OCI-LY7 (cell line): ENCODE measurements at regions not wholly inside any gene's neighbourhood (a gene's known extent, or its start where the extent isn't known, plus 50 kb on each side); places are given as distances from the start of the nearest gene placed in this dataset.

Source experiments
- BruUV-seq: library from RNA; stranded (reverse); fragments of 400-500 nt; replicated peaks from 2 replicates; lab custom pipeline; 2021; lab: Mats Ljungman, UMichigan
- CTCF ChIA-PET: fragments of 300-600 bp; sonication (Branson Sonifier 250); formaldehyde crosslinking; loops from one replicate; lab custom pipeline; 2022; ENCODE audit warnings: antibody characterized with exemption; ENCODE audit not compliant: unreplicated experiment; lab: Charles Lee
- POLR2A ChIA-PET: fragments of 300-600 bp; sonication (Branson Sonifier 250); formaldehyde crosslinking; loops from one replicate; lab custom pipeline; 2022; ENCODE audit warnings: antibody characterized with exemption; lab: Charles Lee
- DNase-seq: peaks from one replicate; pipeline ENCODE4 v3.0.0-alpha.2; 2015; ENCODE audit warnings: low spot score
- H2AFZ ChIP-seq: fragments of 200-600 bp; sonication (generic), shearing (Covaris generic); 2 replicates; pipeline ENCODE4 v1.6.1; 2014; ENCODE audit warnings: mild to moderate bottlenecking, antibody characterized with exemption, low read length, moderate library complexity
- H3K27ac ChIP-seq: fragments of 200-600 bp; sonication (generic); 2 replicates; pipeline ENCODE4 v1.5.1; 2014; ENCODE audit warnings: mixed run types, low read depth, mild to moderate bottlenecking, moderate library complexity, low read length, inconsistent platforms; ENCODE audit not compliant: poor library complexity, severe bottlenecking
- H3K36me3 ChIP-seq: fragments of 200-600 bp; sonication (generic); 2 replicates; pipeline ENCODE4 v1.6.1; 2014; ENCODE audit warnings: mild to moderate bottlenecking, antibody characterized with exemption, low read length, moderate library complexity, mixed read lengths; ENCODE audit not compliant: insufficient read depth
- H3K4me1 ChIP-seq: fragments of 200-600 bp; sonication (generic); 2 replicates; pipeline ENCODE4 v1.5.1; 2014; ENCODE audit warnings: mild to moderate bottlenecking, low read length; ENCODE audit not compliant: insufficient read depth, poor library complexity, severe bottlenecking
- H3K4me2 ChIP-seq: fragments of 200-600 bp; sonication (generic); 2 replicates; pipeline ENCODE4 v1.6.1; 2014; ENCODE audit warnings: mild to moderate bottlenecking, low read length
- H3K4me3 ChIP-seq: fragments of 200-600 bp; sonication (generic); 2 replicates; pipeline ENCODE4 v1.5.1; 2014; ENCODE audit warnings: mild to moderate bottlenecking, low read depth, low read length; ENCODE audit not compliant: poor library complexity, severe bottlenecking
- H3K79me2 ChIP-seq: fragments of 200-600 bp; sonication (generic); 2 replicates; pipeline ENCODE4 v1.6.1; 2016; ENCODE audit warnings: low read depth, mild to moderate bottlenecking, low read length, moderate library complexity, mixed read lengths; ENCODE audit not compliant: insufficient read depth
- H3K9me2 ChIP-seq: fragments of 200-600 bp; sonication (generic); 2 replicates; pipeline ENCODE4 v1.6.1; 2016; ENCODE audit warnings: mild to moderate bottlenecking, low read length, mixed read lengths; ENCODE audit not compliant: insufficient read depth
- H3K9me3 ChIP-seq: fragments of 200-600 bp; sonication (generic); 2 replicates; pipeline ENCODE4 v1.6.1; 2014; ENCODE audit warnings: mild to moderate bottlenecking, mixed run types, low read length, mixed read lengths
- H4K20me1 ChIP-seq: fragments of 200-600 bp; sonication (generic); 2 replicates; pipeline ENCODE4 v1.6.1; 2014; ENCODE audit warnings: mild to moderate bottlenecking, antibody characterized with exemption, low read length, moderate library complexity, mixed read lengths; ENCODE audit not compliant: insufficient read depth
- CTCF ChIP-seq: fragments of 200-600 bp; sonication (generic); conservative IDR thresholded peaks from 2 replicates; pipeline ENCODE4 v1.5.1; 2014; ENCODE audit warnings: mild to moderate bottlenecking, antibody characterized with exemption, low read length, moderate library complexity, mixed read lengths
- EZH2phosphoT487 ChIP-seq: fragments of 200-600 bp; sonication (generic); IDR thresholded peaks from 2 replicates; pipeline ENCODE4 v1.6.1; 2018; ENCODE audit warnings: low read depth, borderline replicate concordance, mild to moderate bottlenecking, mixed run types, antibody characterized with exemption, low read length, moderate library complexity, mixed read lengths
- intact Hi-C: fragments of 100-400 bp; cut with micrococcal nuclease; formaldehyde crosslinking; loops from one replicate; pipeline ENCODE4 v1.10.0; 2022; ENCODE audit not compliant: unreplicated experiment

DNA sequence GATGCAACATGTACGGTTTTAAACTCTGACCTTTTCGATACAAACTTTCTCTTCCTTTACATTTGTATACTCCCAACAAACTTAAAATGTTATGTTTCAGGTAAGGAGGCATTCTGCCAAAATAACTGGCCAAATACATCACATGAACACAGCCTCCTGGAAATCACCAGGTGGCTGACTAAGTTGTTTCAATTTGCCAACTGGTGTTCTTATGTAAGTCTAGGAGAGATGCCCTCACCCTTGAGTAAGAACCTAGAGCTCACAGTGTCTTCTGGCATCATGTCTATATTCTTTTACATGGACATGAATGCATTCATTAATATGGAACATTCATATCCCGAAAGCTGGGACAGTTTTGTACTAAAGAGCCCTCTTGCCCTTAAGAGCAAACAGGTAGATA lies 341.1 kb upstream of the NR2F2 start:
- CTCF ChIA-PET = no interaction called here
- intact Hi-C loops = no loop called here
- Histone ChIP-seq H3K9me3 (no peaks in the 10 kb centered on the region), H3K79me2 (no peaks in the 10 kb centered on the region), H3K4me1 (no peaks in the 10 kb centered on the region), H2AFZ (no peak overlapping the region), H3K9me2 (no peaks in the 10 kb centered on the region), H3K27ac (no peak overlapping the region), H3K4me3 (no peak overlapping the region), H3K36me3 (no peaks in the 10 kb centered on the region), H3K4me2 (no peak overlapping the region), H4K20me1 (no peaks in the 10 kb centered on the region)
- no TSS peak for BruUV-seq
- POLR2A ChIA-PET = no interaction called here
- DNase-seq = no peak
- no peak for TF ChIP-seq CTCF
- TF ChIP-seq EZH2phosphoT487 = no peak

- Histone ChIP-seq H3K9me3 (no peaks in the 10 kb centered on the region), H3K79me2 (no peaks in the 10 kb centered on the region), H3K4me1 (no peaks in the 10 kb centered on the region), H3K27ac (no peak overlapping the region), H3K4me3 (no peak overlapping the region), H3K36me3 (no peaks in the 10 kb centered on the region), H2AFZ (no peak overlapping the region), H4K20me1 (no peaks in the 10 kb centered on the region), H3K9me2 (no peaks in the 10 kb centered on the region), H3K4me2 (no peak overlapping the region)
- POLR2A ChIA-PET = no interaction called here
- CTCF ChIA-PET = no interaction called here
- no TSS peak for BruUV-seq
- intact Hi-C loops = no loop called here
- no peak for DNase-seq
- no peak for TF ChIP-seq EZH2phosphoT487
- TF ChIP-seq CTCF = no peak
Measured at GRCh38 chr15:95990833-95991232, 339.7 kb upstream of the NR2F2 start.

GRCh38 chr15:95994418-95994817 lies 336.1 kb upstream of the NR2F2 start:
- TF ChIP-seq EZH2phosphoT487 (no peak), CTCF (no peak)
- H4K20me1 ChIP-seq = no peaks in the 10 kb centered on the region
- H3K9me3 ChIP-seq = no peaks in the 10 kb centered on the region
- H3K4me3 ChIP-seq = no peak overlapping the region
- intact Hi-C loops = no loop called here
- ChIA-PET CTCF (no interaction called here), POLR2A (no interaction called here)
- no peaks in the 10 kb centered on the region for H3K4me1 ChIP-seq
- H3K4me2 ChIP-seq = no peak overlapping the region
- no TSS peak for BruUV-seq
- no peak for DNase-seq
- no peak overlapping the region for H2AFZ ChIP-seq
- no peaks in the 10 kb centered on the region for H3K9me2 ChIP-seq
- H3K27ac ChIP-seq = no peak overlapping the region
- no peaks in the 10 kb centered on the region for H3K36me3 ChIP-seq
- no peaks in the 10 kb centered on the region for H3K79me2 ChIP-seq
